IMR-90 (cell line): ENCODE measurements at regions not wholly inside any gene's neighbourhood (a gene's known extent, or its start where the extent isn't known, plus 50 kb on each side); places are given as distances from the start of the nearest gene placed in this dataset.

ENCODE experiments used
- BHLHE40 ChIP-seq: fragments of 150-350 bp; IDR thresholded peaks from 2 replicates; pipeline ENCODE4 v1.6.1; 2016; ENCODE audit warnings: mild to moderate bottlenecking, low read depth, low read length
- CTCF ChIP-seq: conservative IDR thresholded peaks from 2 replicates; pipeline ENCODE4 v1.5.1; 2012; ENCODE audit warnings: mild to moderate bottlenecking, low read depth, low read length, improper control_type of control experiment
- MXI1 ChIP-seq: IDR thresholded peaks from 2 replicates; pipeline ENCODE4 v1.6.1; 2012; ENCODE audit warnings: low read depth, mild to moderate bottlenecking, low read length, moderate library complexity, borderline replicate concordance
- POLR2A ChIP-seq: IDR thresholded peaks from 2 replicates; pipeline ENCODE4 v1.6.1; 2012; ENCODE audit warnings: mild to moderate bottlenecking, low read depth, low read length
- USF2 ChIP-seq: fragments of 150-350 bp; IDR thresholded peaks from 2 replicates; pipeline ENCODE4 v1.6.1; 2017; ENCODE audit warnings: mild to moderate bottlenecking, antibody characterized with exemption, low read length, low read depth

GRCh38 chr3:64913515-64913914, 225.7 kb upstream of the ADAMTS9 start:
- TF ChIP-seq CTCF (no peak), POLR2A (no peak), USF2 (no peak), MXI1 (no peak), BHLHE40 (no peak)
